GM18519 (cell line): ENCODE measurements at regions not wholly inside any gene's neighbourhood (a gene's known extent, or its start where the extent isn't known, plus 50 kb on each side); places are given as distances from the start of the nearest gene placed in this dataset.

Experiments used
- ATAC-seq: cut with Tn5 transposase; IDR thresholded peaks from one replicate; pipeline ENCODE4 v1.9.1; 2021; ENCODE audit warnings: mild to moderate bottlenecking, moderate library complexity; ENCODE audit not compliant: unreplicated experiment, low FRiP score

DNA sequence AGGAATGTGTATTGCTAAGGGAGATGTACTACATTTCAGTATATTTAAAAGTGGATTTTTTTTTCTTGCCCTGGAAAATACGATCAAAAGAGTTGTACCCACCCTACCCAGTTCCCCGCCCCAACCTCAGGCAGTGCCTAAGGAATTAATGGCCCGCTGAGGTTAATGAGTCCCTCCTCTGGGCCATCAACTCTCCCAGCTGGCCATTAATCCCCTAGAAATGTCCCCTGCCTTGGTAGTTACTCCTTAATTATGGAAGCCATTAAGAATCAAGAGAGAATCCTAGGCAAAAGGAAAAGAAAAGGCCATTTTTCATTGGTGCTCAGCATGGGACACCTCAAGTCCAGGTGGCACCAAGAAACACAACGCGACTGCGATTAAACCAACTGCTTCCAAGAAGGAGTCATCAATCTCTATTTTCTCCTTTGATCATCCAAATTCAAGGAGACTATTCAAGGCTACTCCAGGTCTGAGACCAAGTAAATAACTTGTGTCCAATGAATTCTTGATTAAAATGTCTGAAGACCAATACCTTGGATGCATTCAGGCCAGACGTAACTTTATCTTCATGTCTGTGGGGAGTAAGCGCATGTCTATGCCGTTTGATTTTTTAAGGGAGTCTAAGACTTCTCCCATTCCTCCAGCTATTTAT is 1962.2 kb upstream of the WWC1 start:
- no peak for ATAC-seq

DNA sequence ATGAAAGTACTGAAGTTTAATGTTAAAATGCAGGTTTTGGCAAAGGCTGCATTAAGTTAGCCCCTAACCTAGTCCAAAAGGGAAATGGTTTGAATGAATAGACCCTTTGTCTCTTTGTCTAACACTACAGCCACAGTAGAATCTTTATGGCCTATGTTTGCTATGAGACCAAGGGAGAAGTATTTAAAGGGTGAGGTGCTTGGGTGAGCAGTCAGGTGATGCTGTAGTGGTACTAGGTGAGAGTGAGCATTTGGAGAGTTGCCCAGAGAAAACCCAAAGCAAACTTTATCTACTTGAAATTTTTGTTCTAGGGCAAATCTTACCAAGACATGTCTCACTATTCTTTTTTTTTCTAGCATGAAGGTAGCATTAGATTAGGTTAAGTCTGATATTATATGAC is 1961.4 kb upstream of the WWC1 start:
- ATAC-seq, result no peak

DNA sequence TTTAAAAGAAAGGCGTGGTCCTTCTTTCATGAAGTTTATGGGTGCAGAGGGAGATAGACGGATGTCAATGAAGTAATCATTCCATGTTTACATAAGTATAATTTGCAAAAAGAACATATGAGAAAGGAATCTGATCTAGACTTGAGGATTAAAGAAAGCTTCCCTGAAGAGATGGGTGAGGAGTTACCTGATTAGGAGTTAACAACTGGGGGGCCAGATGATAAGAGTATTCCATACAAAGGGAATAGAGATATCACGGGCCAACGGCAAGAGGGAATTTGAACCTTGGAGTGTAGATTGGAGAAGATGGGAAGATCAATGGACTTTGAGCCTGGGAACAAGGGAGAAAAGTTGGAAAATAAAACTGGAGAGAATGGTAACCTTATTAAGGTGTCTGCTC is 1959.9 kb upstream of the WWC1 start:
- ATAC-seq, result no peak

DNA sequence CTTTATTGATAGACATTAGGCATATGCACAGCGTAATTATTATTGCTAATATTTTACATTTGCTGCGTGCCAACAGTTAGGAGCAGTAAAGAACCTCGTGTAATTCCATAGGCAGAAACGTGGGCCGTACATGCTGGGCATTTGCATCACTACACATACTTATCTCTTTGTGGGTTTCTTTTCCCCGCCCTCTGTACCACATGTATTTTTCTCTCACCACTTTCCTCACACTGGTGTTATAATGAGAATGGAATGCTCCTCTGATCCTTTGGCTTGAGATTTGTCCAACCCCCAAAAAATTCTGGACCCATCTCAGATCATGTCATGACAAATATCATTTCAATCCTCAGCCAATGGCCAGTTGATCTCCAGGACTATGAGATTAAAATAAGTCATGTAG is 1952.6 kb upstream of the WWC1 start:
- no peak for ATAC-seq

DNA sequence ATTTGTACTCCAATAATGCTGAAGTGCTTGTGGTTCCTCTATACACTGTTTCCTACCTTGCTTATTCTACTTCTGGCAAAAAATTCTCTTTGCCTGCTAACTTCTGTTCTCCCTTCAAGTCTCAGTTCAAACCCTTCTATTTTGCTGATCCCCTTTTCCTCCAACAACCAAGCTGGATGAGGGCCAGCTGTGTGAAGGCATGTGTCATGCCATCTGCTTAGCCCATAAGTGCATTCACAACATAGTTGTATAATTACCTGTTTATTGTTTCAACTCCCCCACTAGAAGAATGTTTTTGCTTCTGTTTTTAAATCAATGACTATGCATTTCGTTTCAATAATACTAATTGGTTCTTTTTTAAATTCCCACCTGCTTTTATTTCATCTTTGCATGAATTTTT is 1951.4 kb upstream of the WWC1 start:
- no peak for ATAC-seq

DNA sequence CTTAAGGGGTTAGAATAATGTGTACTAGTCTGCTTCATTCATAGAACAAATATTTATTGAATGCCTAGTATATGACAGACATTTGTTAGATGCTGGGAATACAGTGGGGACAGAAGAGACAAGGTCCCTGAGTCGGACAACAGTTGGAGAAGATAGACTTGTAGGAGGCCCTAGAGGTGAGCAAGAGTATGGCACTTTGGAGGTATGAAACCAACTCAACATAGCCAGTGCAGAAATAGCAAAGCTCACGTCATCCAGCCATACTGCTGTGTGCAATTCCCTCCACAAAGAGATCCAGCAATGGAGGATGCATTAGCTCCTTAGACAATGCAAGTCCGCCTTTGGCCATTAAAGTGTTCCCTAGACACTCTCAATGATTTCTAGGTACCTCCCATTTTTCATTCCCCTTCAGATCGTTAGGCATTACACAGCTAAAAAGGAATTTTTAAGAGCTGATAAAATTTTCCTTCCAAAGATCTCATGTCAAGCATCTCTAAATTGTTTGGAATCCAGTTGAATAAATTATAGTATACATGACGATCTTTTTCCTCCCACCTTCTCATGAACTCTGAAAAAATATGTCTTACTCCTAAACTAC is 1949.6 kb upstream of the WWC1 start:
- ATAC-seq, result no peak

DNA sequence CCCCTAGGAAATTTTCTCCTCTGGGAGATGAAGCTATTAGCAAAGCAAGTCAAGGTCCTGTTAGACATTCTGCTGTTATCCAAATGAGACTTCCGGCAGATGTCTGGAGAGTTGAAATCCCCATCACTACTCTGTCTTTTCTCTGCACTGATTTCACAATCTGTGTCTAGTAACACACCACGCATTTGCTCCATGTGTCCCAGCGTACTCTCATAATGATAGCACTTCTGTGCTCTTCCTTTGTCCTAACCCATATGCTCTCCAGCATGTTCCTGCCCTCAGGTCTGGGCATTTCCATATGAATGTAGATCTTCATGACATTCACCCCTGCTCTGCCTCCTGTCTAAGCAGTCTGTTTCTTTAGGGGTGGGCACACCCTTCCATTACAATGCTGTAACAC is 1949.0 kb upstream of the WWC1 start:
- no peak for ATAC-seq

DNA sequence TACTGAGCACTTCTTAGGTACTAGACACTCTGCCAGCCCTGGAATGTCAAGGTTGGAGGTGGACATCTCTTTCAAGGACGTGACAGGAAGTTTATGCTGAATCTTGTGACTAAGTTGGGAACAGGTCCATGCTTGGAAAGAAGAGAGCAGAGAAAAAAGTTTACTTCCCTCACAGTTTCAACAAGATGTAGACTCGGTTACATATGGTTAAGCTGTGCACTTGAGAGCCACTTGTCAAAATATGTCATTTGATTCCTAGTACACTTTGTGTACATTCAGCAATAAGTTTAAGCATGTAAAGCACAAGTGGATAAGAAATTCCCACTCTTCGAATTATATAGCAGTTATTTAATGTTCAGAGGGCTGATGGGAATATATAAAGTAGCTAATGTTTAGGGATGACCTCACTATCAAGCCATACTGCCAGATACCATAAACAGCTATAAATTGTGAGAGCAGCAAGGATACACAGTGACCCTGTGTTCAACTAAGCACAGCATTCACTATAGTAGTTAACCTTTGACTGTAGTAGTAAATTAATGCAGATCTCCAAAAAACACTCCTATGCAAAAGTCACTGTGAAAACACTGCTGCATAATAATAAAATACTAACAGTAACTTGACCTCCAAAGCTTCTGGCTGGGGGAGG is 1944.6 kb upstream of the WWC1 start:
- ATAC-seq, result no peak

DNA sequence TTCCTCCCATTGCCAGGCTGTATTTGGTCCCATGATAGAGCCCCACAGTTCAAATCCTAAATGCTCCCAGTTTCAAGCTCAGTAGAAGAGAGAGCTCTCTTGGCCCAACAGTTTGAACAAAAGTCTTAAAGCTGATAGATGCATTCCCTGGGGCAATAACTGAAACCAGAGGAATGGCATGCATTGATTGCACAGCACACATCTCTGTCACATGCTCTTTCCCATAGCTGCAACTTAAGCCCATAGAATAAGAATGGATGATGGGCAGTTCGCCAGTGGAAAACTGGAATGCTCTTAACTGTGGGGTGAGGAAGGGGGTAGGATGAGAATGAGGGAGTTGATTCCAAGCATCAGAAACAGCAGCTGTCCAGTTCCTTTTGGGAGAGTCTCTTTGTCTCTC is 1942.4 kb upstream of the WWC1 start:
- ATAC-seq, result no peak

DNA sequence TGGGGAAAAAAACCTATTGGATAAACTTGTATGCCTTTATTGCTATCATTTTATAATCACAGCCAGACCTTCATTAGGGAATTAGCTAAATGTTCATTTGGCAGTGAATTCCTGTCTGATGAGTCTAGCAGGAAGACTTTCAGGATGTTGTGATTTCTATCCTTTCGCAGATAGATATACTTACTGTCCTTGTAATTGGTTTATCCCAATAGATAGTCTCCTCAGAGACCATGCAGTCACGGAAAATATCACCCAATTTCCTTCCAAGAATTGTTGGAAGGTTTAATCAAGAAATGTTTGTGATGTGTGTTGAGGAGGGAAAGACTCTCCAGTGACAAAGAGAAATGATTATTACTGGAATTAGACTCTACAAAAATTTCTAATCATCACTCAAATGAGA is 1937.9 kb upstream of the WWC1 start:
- no peak for ATAC-seq

DNA sequence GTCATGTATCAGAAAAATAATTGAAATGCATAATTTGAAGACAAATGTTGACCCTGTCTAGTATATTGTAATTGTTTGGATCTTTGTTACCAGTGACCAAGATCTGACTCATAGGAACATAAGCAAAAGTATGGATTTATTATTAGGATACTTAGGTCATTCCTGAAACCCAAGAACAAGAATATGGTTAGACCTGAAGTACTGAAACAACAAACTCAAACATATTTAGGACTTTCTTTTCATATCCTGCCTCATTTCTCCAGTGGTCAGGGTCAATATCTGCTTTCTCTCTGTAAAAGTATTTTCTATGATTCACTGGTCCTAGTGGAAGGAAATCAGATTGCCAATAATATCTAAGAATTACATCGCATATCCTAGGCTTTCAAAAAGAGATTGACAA is 1937.1 kb upstream of the WWC1 start:
- ATAC-seq, result no peak

DNA sequence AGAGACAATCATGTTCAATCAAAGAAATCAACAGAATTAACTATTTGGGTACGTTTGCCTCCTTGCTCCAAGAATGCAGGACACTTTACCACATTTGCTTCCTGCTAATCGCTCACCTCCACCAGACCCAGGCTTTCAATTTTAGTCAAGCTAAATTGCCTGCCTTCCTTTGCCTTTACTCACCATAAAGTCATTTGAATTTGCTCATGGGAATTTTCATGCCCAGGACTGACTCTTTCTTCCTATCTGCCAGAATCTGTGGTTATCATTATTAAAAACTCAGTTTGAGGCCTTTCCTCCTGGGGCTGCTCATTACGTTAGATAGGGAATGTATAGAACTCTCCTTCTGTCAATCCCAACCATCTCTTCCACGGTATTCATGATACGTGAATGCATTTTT is 1935.3 kb upstream of the WWC1 start:
- no peak for ATAC-seq

DNA sequence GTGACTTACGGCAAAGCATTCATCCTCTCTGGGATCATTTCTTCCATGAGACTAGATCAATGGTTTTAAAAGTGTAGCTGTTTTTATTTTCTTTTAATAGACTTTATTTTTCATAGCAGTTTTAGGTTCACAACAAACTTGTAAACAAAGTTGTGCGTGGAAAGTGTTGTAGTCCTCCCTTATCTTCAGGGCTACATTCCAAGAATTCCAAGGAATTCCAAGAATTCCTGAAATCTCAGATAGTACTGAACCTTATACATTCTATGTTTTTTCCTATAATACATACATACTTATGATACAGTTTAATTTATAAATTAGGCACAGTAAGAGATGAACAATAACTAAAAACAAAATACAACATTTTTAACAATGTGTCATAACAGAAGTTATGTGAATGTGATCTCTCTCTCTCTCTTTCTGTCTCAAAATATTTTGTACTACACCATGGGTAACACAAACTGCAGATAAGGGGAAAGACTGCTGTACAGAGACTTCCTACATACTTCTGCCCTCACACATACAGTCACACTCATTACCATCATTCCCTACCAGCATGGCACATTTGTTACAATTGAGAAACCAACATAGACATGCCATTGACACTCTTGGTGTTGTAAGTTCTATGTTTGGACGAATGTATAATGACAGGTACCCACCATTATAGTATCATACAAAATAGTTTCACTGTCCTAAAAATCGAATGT is 1933.2 kb upstream of the WWC1 start:
- no peak for ATAC-seq

DNA sequence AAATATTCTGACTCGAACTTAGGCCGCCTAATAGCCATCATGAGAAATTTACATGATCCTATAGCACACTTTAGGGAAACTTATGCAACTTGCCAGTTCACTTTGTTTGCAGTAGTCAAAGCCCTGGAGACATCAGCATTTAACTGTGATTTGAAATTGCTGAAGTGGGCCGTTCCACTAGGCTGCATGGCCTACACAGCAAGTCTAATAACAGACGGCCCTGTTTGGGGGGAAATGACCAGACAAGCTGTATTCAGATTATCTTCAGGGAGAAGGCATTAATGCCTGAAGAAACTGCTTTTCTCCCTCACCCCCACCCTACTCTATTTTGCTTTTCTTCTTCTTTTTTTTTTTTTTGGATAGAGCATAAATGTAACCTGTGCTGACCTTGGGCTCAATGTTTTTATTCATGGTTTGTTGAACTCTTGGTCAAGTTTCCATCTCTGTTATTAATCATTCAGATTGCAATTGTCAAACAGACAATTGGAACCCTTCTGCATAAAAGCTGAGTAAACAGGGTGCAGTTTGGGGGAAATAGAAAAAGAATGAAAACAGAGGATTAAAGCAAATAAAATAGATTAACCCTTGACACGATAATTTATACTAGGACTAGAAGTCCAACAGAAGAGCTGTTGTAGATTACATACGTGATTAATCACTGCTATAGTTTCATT is 1928.2 kb upstream of the WWC1 start:
- ATAC-seq, result no peak

DNA sequence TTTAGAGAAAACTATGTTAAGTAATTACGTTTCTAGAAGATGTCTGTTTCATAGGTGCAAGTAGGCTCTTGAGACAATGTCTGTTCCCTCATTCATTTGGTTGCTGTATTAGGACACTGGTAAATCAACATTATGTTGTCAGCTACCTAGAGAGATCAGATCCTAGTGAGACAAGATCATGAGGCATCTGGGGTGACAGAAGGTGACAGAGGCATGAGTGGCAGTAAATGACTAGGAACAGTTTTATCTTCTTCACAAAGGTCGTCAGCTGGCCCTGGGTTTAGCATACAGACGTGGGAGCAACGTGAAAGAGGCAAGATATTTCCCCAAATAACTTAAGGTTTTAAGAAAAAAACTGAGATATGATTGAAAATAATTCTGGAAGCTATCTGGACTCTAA is 1926.3 kb upstream of the WWC1 start:
- ATAC-seq, result no peak

DNA sequence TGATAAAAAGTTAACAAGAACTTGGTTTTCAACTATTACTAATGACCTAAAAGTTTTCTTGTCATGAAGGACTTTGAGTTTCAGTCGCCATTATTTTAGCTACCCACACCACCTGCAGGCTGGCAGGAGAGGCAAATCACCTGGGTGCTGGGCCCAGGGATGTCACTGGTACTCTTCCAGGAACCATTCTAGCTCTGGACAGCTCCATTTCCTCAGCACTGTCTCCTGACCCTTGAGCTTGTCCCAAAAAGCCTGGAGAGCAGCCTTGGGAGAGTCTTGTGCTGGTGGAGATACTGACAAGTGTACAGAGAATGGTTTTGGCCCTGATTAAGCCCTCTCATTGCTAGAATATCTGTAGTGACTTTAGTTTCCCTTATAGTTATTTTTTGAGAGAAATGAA is 1924.1 kb upstream of the WWC1 start:
- no peak for ATAC-seq

DNA sequence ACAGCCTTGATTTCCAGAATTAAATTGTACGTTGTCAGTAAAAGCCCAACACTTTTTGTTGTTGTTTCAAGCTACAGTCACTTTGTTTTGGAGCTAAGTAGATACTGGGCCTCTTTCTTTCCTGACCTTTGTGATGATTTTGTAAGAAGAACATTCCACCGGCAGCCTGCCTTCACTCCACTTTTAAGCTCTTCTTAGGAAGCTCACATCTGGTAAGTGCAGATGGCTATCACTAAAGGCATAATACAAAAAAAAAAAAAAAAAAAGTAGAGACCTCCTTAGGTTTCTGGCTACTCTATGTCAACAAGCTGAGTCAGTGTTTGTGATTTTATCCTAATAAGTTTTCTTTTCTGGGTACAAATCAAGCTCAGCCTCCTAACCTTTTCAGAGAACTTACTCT is 1922.1 kb upstream of the WWC1 start:
- ATAC-seq, result no peak

DNA sequence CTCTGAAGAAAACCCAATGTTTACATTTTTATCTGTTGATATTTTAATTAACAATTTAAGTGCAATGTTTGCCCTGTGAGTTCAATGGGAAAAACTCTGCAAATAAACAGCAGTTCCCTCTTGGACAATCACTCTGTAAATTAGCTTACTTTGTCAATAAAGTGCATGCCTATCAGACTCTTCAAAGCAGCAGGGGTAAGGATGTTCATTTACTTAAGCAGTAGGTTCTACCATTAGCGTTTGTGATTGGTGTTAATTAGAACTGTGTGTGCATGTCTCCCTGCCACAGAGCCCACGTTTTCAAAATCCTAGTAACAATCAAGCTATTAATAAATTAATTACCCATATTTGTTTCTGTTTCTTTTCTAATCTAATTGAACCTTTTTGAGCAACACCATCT is 1921.6 kb upstream of the WWC1 start:
- no peak for ATAC-seq

DNA sequence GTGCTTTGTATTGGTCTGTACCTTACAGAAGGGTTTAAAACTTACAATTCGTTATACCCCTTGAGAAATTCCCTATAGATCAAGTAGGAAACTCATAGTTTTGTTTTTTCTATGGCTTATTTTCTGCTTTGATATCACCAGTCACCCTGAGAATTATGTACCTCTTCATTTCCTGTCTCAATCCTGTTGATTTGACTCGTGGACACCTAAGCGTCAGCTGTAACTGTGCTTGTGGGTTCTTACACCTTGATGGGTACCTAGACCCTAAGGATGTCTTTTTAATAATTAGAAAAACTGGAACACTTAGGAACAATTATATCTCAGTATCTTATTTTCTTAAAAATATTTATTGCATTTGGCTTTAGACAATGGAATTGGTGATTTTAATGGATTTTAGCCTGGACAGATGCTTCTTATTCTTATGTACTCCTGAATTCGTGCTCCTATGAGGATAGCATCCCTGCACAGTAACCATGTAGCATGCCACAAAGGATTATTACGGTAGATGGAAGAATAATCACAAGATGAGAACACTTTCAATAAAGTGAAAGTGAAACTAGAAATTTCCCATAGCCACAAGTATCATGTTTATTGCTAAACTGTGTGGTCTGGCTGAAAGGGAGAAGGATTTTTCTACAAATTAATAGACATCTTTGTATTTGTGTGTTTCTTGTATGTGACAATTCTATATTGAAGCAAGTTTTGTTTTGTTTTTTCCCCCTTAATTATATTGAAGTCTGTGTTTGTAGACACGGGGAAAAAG is 1920.3 kb upstream of the WWC1 start:
- ATAC-seq, result no peak

DNA sequence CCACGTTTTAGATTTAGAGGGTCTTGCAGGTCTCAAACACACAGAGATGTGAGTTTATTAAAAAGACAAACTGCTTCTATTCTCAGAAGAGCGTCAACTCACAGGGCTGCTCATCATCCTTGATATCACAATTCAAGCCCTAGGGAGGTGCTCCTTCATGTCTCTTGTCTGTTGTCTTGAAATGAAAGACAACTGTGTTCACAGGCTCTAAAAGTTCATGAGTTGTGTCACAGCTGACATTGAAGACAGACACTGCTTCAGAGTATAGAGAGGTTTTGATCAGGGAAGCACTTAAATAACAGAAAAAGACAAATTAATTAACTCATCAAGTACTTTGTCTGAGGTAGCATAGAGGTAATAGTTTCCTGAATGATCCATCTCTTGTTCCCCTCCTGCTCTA is 1917.6 kb upstream of the WWC1 start:
- no peak for ATAC-seq
